H1 (cell line): ENCODE measurements at regions not wholly inside any gene's neighbourhood (a gene's known extent, or its start where the extent isn't known, plus 50 kb on each side); places are given as distances from the start of the nearest gene placed in this dataset.

Experiments
- CHD7 ChIP-seq: fragments of 300-600 bp; sonication (generic); IDR thresholded peaks from 2 replicates; pipeline ENCODE4 v1.7.1; 2012; ENCODE audit warnings: low read length, moderate library complexity, mild to moderate bottlenecking, inconsistent platforms; ENCODE audit not compliant: insufficient replicate concordance
- TAF7 ChIP-seq: optimal IDR thresholded peaks from 2 replicates; pipeline ENCODE3; 2011; ENCODE audit warnings: low read depth, mild to moderate bottlenecking, inconsistent platforms, low read length, moderate library complexity, borderline replicate concordance

GRCh38 chr16:18045356-18045755, 291.2 kb downstream of the NPIPA8 start (continued):
- TF ChIP-seq CHD7, result no peak
- no peak for TF ChIP-seq TAF7
- TF ChIP-seq, all 59 proteins: peak for 0
